SHP77 treated with DMSO at 0.1 percent for 48 hours (cell line): ENCODE measurements at regions not wholly inside any gene's neighbourhood (a gene's known extent, or its start where the extent isn't known, plus 50 kb on each side); places are given as distances from the start of the nearest gene placed in this dataset.

Experiments used
- DNase-seq: peaks from one replicate; lab custom pipeline; 2025; lab: John Stamatoyannopoulos, UW

DNA sequence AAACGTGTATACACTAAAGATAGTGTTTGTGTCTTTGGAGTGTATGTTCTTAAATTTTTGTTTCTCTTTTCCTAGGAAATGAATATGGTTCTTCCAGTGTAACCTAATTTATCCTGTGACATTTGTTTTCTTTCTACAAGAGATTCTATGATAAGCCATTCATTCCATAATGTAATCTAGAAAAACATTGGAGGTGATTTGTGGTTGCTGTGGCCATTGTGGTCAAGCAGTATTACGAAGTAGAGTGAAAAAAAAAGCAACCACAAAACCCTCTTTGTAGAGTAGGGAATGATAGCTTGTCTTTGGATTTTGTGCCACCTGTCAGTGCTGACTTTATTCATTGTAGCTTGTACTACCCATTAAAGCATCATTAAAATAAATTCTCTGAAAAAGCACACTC is 1209.6 kb downstream of the ZPLD1 start:
- no peak for DNase-seq

DNA sequence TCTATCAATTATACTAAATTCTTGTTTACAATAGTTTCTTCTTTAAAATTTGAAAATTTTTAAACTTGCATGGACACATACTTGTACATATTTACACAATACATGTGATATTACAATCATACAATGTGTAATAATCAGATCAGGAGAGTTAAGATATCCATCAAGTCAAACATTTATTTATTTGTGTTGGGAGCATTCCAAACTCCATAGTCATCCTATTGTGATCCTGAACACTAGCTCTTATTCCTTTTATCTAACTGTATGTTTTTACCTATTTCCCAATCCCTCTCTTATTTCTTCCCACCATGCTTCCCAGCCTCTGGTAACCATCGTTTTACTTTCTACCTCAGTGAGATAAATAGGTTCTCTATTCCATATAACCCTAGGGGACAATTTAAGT is 1219.2 kb downstream of the ZPLD1 start:
- DNase-seq: no peak

DNA sequence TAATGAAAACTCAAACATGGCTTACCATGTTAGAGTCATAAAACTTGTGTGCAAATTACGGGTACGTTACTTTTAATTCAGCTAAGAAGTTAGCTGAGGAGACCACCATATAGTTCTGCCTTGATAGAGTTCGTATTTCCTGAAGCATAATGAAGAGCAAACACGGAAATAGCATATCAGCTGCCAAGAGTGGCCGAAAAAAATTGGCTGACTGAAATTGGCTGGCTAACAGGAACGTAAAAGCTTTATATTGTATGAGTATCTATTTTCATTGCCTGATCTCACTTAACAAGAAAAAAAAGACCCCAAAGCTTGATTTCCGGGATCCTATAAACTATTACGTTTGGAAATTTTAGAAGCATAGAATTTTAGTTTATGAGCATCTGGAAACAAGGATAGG is 1222.9 kb downstream of the ZPLD1 start:
- DNase-seq: no peak

DNA sequence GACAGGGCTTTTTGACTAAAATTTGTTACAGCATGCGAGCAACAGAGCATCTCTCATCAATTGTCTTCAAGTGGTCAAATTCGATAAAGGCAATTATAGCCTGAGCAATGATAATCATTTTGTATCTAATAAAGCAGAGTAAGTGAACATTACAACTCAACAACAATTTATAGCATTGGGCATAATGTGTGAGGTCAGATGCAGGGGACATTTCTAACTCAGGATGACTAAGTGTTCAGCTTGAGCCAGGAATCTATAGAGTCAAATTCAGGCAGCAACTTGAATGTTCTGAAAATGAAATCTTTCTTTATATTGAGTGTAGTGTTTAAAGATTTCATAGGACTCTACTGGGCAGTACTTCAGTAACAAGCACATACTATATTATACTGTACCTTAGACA is 1226.0 kb downstream of the ZPLD1 start:
- no peak for DNase-seq

DNA sequence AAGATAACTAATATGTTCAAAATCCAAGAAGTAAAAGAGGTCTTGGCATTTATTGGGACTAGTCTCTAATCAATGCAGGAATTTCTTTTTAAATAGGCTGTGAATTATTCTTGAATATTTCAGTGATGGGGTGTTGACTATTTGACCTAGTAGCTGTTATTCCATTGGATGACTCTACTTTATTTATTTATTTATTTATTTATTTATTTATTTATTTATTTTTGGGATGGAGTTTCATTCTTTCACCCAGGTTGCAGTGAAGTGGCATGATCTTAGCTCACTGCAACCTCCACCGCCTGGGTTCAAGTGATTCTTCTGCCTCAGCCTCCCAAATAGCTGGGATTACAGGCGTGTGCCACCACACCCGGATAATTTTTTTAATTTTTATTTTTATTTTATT is 1227.8 kb downstream of the ZPLD1 start:
- DNase-seq: no peak

DNA sequence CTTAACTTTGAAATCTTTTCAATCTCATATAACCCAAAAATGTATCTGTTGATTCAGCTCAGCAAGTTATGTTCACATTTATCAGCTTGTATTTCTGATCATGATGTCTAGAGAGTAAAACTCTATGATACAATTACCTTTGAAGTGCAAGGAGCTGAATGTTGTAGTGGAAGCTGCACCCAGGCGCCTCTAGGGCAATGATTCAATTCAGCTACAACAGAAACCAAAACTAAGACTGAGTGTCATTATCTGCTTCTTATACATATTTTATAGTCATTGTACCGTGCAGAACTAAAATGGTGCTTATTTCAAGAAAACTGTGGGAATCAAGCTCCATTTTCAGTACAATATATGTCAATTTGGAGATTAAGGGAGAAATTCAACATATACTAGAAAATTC is 1237.5 kb downstream of the ZPLD1 start:
- no peak for DNase-seq

DNA sequence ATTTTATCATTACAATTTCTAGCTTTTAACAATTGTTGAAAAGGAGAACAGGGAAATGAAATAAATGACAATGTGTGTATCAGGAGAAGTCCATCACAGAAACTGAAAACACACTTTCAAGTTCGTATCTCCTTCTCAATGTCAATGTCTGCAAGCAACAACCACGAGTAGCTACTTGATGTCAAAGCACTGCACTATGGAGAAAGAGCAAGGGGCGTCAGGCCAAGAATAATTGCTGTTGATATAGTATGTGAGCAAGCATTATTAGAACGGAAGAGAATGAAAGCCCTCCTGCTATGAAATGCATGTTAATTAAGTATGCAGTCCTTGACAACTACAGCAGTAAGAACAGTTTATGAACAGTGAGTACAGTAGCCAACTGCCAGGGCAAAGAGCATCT is 1250.1 kb downstream of the ZPLD1 start:
- DNase-seq: no peak

DNA sequence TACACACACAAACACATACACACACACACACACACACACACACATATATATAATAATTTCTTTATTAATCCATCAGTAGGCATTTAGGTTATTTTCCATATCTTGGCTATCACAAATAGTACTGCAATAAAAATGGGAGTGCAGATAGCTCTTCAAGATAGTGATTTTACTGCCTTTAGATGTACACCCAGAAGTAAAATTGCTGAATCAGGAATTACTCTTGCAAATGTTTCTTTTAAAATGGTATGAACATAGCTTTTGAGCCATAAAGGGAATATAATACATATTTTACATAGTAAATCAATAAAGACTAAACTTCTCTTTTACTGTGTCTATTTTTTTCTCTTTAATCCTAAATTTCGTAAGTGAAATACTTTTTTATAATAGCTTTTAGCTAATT is 1251.1 kb downstream of the ZPLD1 start:
- no peak for DNase-seq

DNA sequence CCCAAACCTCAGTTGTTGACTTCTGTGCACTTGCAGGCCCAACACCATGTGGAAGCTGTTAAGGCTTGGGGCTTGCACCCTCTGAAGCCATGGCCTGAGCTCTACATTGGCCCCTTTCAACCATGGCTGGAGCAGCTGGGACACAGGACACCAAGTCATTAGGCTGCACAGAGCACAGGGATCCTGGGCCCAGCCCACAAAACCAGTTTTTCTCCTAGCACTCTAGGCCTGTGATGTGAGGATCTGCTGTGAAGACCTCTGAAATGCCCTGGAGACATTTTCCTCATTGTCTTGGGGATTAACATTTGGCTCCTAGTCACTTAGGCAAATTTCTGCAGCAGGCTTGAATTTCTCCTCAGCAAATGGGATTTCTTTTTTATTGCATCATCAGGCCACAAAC is 1255.7 kb downstream of the ZPLD1 start:
- no peak for DNase-seq

DNA sequence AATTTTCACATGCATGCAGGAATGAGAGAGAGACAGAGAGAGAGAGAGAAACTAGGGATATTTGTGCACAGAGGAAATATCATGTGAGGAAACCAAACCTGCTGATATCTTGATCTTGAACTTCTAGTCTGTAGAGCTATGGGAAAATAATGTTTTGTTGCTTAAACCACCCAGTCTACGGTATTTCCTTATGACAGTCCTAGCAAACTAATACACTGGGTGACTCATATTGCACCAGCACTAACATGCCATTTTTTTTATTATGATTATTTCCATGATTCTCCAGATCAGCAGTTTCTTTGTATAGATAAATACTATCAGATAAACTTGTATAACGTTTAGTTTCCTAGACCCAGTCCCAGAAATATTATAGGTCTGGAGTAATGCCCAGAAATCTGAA is 1259.0 kb downstream of the ZPLD1 start:
- no peak for DNase-seq

DNA sequence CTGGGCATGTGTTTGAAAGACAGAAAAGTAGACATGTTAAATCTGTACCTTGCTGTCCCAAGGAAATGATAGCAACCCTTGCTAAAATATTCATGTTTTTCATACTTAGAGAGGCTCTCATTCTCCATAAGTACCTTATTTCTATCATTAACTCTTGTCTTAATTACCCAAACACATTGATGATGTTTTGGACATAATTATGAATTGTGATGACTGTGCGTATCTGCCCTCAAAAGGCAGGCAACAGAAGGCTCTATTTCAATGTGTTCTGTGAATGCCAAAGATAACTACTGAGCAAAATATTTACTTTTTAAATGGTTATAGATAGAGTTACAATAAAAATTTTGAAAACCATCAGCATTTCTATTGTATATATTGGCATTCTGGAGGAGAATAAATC is 1263.8 kb downstream of the ZPLD1 start:
- DNase-seq: no peak

DNA sequence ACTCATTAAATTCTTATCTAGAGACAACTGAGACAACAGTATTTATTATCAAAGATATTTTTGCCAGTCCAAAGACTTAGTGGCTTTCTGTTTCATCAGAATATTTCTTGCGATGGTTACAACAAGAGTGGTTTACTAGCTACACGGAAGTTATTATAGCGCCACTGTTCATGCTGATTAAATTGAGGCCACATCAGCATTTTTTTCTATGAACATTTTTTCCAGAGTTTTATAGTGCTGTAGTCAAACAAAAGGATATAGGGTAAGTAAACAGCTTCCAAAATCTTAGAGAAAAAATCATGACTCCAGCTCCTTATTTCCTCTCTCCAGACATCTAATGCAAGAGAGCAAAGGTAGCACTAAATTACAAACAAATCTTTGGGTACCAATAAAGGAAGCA is 1264.4 kb downstream of the ZPLD1 start:
- no peak for DNase-seq

DNA sequence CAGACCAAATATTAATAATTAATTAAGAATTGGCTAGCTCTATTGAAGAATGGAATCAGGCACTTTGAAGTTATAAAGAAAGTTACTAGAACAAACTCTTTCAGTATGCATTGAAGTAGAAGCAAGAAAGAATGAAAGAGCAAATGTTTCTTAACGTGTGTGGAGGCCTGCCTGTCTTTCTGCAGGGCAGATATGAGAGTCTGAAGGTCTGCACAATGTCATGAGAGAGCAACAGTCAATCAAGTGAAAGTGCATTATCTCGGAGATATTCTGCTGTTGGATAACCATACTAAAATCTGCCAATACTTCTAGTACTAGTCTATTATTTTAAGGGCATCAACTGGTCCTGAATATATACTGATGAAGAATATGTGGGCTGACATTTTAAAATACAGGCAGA is 1270.8 kb downstream of the ZPLD1 start:
- DNase-seq: no peak

DNA sequence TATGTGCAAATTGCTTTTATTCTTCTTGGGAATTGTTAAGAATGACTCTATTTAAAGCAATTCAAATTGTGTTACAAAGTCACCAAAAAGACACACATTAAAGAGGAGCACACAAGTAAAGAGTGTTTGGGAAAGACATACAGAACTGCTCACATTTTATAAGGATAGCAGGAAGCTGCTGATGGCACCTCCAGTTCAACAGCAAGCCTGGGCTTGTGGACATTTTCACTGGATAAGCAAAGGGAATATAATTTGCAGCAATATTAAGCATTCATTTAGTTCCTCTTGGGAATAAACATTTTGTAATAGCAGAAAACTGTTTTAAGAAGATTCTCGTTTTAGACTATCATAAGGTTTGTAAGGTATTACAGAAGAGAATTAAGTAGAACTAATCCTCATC is 1271.9 kb downstream of the ZPLD1 start:
- DNase-seq: no peak

DNA sequence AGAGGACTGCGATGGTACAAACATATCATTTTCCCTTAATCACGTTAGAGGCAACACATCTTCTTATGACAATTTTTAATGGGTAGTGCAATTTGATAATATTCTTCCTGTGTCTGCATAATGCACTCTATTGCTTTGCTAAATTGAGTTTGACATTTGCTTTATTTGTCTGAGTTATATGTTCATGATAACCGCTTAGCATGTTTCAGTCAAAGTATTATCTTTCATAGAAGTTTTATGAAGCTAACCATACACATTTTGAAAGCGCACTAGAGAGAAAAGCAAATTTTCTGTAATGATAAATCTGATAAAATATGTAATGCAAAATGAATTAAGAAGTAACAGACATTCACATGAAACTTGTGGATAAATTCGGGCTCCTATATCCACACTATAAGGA is 1276.9 kb downstream of the ZPLD1 start:
- no peak for DNase-seq

DNA sequence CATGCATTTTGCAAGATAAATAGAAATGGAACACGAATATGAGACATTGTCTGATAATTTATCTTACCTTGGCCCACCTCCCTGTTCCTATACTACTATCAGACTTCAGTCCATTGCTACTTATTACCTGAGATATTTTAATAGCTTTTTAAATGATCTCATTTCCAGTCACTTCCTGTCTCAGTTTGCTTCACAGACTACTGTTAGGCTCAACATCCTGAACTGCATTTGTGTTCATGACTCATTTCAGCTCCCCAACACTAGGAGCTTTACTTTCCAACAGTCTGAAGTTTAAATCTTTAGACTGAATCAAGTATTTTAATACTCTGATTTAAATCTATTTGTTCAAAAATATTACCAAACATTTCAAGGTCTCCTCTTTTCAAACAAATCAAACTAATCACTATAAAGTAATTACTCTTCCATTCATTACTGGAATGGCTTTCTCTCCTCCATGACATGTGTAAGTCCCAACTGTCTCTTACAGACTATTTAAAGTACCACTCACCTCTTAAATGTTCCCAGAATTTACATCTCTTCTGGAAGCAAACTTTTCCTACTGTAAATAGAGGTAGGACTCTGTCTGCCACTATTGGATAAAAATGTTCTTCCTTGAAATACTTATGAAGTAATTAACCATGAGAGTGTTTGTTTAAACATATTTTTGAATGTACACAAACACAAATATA is 1277.6 kb downstream of the ZPLD1 start:
- no peak for DNase-seq

DNA sequence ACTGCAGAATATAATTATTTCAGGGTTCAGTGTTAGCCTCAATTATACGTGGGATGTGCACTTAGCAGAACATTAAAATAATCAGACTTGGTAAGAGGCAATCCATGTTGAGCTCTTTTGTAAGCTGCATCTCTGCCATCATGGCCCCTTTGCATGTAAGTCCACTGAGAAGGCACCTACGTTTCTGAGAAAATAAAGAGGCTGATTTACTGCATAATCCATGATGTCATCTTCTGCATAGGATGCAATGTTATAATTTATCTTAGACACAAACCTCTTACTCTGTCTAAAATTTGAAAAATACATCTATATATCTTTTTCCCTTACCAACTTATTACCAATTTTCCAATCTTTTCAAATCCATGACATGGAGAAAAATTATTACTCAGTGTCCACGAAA is 1294.7 kb downstream of the ZPLD1 start:
- no peak for DNase-seq

DNA sequence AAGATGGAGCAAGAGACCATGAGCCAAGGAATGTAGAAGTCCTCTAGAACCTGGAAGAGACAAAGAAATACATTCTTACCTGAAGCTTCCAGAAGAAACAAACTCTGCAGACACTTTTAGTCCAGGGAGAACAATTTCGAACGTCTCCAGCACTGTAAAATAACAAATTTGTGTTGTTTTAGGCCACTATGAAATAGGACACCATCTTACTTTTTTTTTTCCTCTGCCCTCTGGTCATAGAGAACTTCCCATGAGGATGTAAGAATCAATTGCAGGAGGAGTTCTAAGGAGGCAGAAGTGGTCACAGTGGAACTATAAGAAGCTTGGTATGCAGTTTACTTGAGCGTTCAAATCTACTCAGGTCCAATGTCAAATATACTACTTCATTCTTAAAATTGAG is 1295.9 kb downstream of the ZPLD1 start:
- DNase-seq: no peak

DNA sequence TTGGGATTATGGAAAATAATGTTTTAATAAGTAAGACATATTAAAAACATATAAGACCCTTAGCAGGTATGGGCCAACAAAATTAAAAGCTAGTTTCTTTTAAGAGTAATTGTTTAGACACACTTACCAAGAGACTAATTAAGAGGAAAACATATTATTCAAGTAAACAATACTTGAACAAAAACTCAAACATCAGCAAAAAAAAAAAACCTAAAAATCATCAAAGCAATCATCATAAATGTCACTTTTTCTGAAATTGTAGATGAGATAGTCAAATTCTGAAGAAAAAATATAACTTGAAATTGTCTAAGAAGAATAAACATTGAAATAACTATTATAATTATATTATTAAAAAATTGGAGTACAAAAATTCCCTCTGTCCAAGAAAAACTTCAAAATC is 1318.2 kb downstream of the ZPLD1 start:
- DNase-seq: no peak

DNA sequence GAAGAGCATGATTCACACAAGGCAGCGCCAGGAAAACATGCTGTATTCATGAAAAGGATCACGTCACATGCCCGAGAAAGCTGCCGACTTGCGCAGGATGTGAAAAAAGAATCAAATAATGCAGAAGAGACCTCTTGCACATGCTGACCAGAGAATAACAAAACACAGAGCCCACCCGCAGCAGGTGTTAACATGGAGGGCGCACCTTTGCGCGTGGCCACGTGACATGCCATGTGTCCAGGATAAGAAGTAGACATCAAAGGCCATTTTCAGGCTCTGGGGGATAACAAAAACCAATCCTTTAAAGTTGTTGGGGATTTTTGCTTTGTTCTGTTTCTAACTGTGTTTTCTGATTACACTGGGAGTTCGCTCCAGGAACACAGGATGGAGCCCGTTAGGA is 1332.8 kb downstream of the ZPLD1 start:
- DNase-seq: no peak

DNA sequence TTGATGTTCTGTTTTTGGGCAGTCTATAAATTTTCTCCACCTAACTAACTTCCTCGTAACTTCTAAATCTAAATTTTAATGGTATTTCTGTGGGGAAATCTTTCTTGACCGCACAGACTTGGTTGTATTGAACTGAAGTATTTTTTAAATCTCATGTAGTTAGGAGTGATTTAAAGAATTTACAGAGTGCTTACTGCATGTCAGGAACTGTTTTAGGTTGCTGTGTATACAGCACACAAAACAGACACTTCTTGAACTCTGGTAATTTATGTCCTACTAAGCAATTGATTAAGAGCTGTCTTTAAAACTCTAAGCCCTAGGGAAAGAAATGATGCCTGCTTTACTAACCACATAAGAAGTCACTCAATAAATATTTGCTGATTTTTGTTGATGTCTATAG is 1350.2 kb downstream of the ZPLD1 start:
- no peak for DNase-seq

DNA sequence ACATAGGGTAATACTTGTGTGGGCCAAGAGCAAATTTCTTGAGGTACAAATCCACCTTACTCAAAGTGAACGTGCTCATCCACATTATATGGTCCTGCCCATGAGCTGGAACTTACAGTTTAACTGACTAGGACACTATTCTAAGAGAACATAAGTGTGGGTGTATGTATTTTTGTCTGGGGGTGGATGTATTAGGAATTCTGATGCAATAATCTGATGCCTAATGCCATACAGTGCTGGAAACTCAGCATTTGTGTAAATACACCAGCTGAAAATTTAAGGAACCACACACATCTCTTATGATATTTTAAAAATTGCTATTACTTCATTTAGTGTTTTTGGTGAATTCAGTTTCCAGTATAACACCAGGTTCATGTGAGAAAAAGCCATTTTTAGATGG is 1350.7 kb downstream of the ZPLD1 start:
- no peak for DNase-seq

DNA sequence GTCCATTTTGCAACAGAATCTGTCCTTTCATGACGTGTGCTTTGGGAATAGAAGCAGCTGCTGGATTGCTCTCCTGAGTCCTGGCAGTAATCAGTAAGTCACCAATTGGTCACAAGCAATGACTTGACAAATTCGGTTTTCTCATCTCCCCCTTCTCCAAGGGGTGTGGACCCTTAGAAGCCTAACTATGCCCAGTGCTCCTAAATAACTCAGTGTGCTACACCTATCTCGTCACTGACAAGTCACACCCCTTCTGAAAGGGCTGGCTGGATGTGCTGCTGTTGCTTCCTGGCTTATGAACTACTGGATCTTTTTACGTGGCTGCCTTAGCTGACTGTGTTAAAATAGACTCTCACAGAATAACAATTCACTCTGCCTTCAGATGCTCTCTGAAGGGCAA is 1351.5 kb downstream of the ZPLD1 start:
- peak; percentile 46 for DNase-seq

DNA sequence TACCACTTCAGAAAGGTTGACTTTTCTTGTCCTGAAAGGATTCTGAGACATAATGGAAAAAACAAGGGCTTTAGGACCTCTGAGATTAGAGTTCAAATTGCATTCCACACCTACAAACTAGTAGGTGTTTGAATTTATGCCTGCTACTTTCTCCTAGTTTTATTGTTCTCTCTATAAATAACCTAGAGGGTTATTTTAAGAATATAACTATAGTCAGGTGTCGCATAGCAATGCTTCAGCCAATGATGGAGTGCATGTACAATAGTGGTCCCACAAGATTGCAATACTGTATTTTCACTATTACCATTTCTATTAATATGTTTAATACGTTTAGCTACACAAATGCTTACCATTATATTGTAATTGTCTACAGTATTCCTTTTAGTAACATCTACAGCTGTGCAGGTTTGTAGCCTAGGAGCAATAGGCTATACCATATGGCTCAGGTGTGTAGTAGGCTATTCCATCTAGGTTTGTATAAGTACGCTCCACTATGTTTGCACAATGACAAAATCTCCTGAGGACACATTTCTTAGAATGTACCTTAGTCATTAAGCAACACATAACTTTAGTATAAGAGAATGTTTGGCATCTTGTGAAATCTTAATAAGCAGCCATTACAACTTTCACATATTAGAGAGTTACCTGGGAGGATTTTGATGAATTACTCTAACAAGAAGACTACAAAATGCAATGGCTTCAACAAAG is 1352.5 kb downstream of the ZPLD1 start:
- DNase-seq: no peak
